Loucy (cell line): ENCODE measurements at regions not wholly inside any gene's neighbourhood (a gene's known extent, or its start where the extent isn't known, plus 50 kb on each side); places are given as distances from the start of the nearest gene placed in this dataset.

Source experiments
- CTCF ChIP-seq: fragments of 200-600 bp; sonication (generic); conservative IDR thresholded peaks from 2 replicates; pipeline ENCODE4 v1.5.1; 2014; ENCODE audit warnings: mild to moderate bottlenecking, antibody characterized with exemption, low read length
- EZH2phosphoT487 ChIP-seq: fragments of 200-600 bp; IDR thresholded peaks from 2 replicates; pipeline ENCODE4 v1.6.1; 2018; ENCODE audit warnings: antibody characterized with exemption, mild to moderate bottlenecking, moderate library complexity, borderline replicate concordance

GRCh38 chr14:82414853-82415539 is 881.3 kb upstream of the SEL1L start:
- TF ChIP-seq CTCF = no peak
- no peak for TF ChIP-seq EZH2phosphoT487
